ENCODE measurements at regions not wholly inside any gene's neighbourhood (a gene's known extent, or its start where the extent isn't known, plus 50 kb on each side); places are given as distances from the start of the nearest gene placed in this dataset.

- DNase-seq, result no peak
- intact Hi-C loops (cut with micrococcal nuclease), result no loop called here
- TF ChIP-seq CTCF (IDR thresholded peaks at IDR 0.05), result no peak
- TF ChIP-seq EZH2 (IDR thresholded peaks at IDR 0.05; ENCODE audit: borderline replicate concordance, insufficient read depth, low read depth, low read length, poor library complexity, severe bottlenecking), result no peak
Measured at GRCh38 chr2:217412721-217413120, 552.9 kb upstream of the TNP1 start.

GRCh38 chr2:217412277-217412676 lies 552.4 kb upstream of the TNP1 start:
- no peak overlapping the region for H3K27ac Mint-ChIP-seq
- H3K27ac ChIP-seq (ENCODE audit: low read length in 2 of 2), result no peak overlapping the region
- H3K79me2 ChIP-seq (ENCODE audit: control insufficient read depth, insufficient read depth, low read length), result no peaks in the 10 kb centered on the region
- H4K20me1 ChIP-seq (ENCODE audit: control insufficient read depth, insufficient read depth, low read length, poor library complexity, severe bottlenecking), result no peaks in the 10 kb centered on the region
- no peak overlapping the region for H3K4me2 ChIP-seq (replicated peaks; ENCODE audit: low read depth, low read length, poor library complexity, severe bottlenecking)
- POLR2A ChIA-PET, result no interaction called here
- peaks cover 18% of the 10 kb centered on the region for H3K27me3 Mint-ChIP-seq
- DNase-seq (no peak), ATAC-seq (ENCODE audit: low read depth) (no peak)
- H3K27me3 ChIP-seq (replicated peaks in 1 of 4; ENCODE audit: control extremely low read depth in 1 of 4, control insufficient read depth in 3 of 4, insufficient read depth in 4 of 4, low read length in 3 of 4), result no peaks in the 10 kb centered on the region
- no peak for TF ChIP-seq CTCF (IDR thresholded peaks at IDR 0.05)
- TF ChIP-seq EZH2 (IDR thresholded peaks at IDR 0.05; ENCODE audit: borderline replicate concordance, insufficient read depth, low read depth, low read length, poor library complexity, severe bottlenecking), result no peak
- no peaks in the 10 kb centered on the region for H3K4me1 ChIP-seq (ENCODE audit: control insufficient read depth in 2 of 2, insufficient read depth in 2 of 2, low read length in 2 of 2)
- no peak overlapping the region for H3K9ac ChIP-seq (ENCODE audit: low read length)
- peaks cover 1% of the 10 kb centered on the region for H3K4me1 Mint-ChIP-seq
- no peaks in the 10 kb centered on the region for H3K9me3 Mint-ChIP-seq (ENCODE audit: insufficient read depth)
- no peaks in the 10 kb centered on the region for H3K9me3 ChIP-seq (ENCODE audit: control extremely low read depth in 1 of 3, control insufficient read depth in 2 of 3, insufficient read depth in 1 of 3, low read length in 2 of 3)
- H3K36me3 ChIP-seq (replicated peaks in 1 of 2; ENCODE audit: control extremely low read depth in 1 of 2, control insufficient read depth in 1 of 2, extremely low read depth in 1 of 2, insufficient read depth in 2 of 2, low read length in 1 of 2), result no peaks in the 10 kb centered on the region
- intact Hi-C loops (cut with micrococcal nuclease), result no loop called here
- CTCF ChIA-PET, result no interaction called here
- no peak overlapping the region for H2AFZ ChIP-seq (ENCODE audit: insufficient read depth, low read depth, low read length, poor library complexity, severe bottlenecking)
- H3K4me3 Mint-ChIP-seq, result no peak overlapping the region
- H3K4me3 ChIP-seq (ENCODE audit: control extremely low read depth in 1 of 5, extremely low read depth in 1 of 5, insufficient read depth in 1 of 5, low read depth in 2 of 5, low read length in 4 of 5), result no peak overlapping the region

More at GRCh38 chr2:217412721-217413120, 552.9 kb upstream of the TNP1 start:
- H3K4me1 Mint-ChIP-seq, result peaks cover 1% of the 10 kb centered on the region
- no peaks in the 10 kb centered on the region for H3K9me3 ChIP-seq (ENCODE audit: control extremely low read depth in 1 of 3, control insufficient read depth in 2 of 3, insufficient read depth in 1 of 3, low read length in 2 of 3)
- no peaks in the 10 kb centered on the region for H3K36me3 ChIP-seq (replicated peaks in 1 of 2; ENCODE audit: control extremely low read depth in 1 of 2, control insufficient read depth in 1 of 2, extremely low read depth in 1 of 2, insufficient read depth in 2 of 2, low read length in 1 of 2)
- H3K4me1 ChIP-seq (ENCODE audit: control insufficient read depth in 2 of 2, insufficient read depth in 2 of 2, low read length in 2 of 2), result no peaks in the 10 kb centered on the region
- no peak overlapping the region for H3K27ac ChIP-seq (ENCODE audit: low read length in 2 of 2)
- 94% methylated on average over 4 of the region's 4 CpGs for WGBS (ENCODE audit: insufficient coverage)
- CTCF ChIA-PET, result no interaction called here
- H3K4me3 ChIP-seq (ENCODE audit: control extremely low read depth in 1 of 5, extremely low read depth in 1 of 5, insufficient read depth in 1 of 5, low read depth in 2 of 5, low read length in 4 of 5), result no peak overlapping the region
- POLR2A ChIA-PET, result no interaction called here
- no peak overlapping the region for H2AFZ ChIP-seq (ENCODE audit: insufficient read depth, low read depth, low read length, poor library complexity, severe bottlenecking)
- H3K27me3 ChIP-seq (replicated peaks in 1 of 4; ENCODE audit: control extremely low read depth in 1 of 4, control insufficient read depth in 3 of 4, insufficient read depth in 4 of 4, low read length in 3 of 4), result no peaks in the 10 kb centered on the region
- H4K20me1 ChIP-seq (ENCODE audit: control insufficient read depth, insufficient read depth, low read length, poor library complexity, severe bottlenecking), result no peaks in the 10 kb centered on the region
- no peak overlapping the region for H3K4me3 Mint-ChIP-seq
- no peak overlapping the region for H3K27ac Mint-ChIP-seq
- peaks cover 18% of the 10 kb centered on the region for H3K27me3 Mint-ChIP-seq
- ATAC-seq (ENCODE audit: low read depth), result no peak
- H3K4me2 ChIP-seq (replicated peaks; ENCODE audit: low read depth, low read length, poor library complexity, severe bottlenecking), result no peak overlapping the region
- no peaks in the 10 kb centered on the region for H3K79me2 ChIP-seq (ENCODE audit: control insufficient read depth, insufficient read depth, low read length)
- no peak overlapping the region for H3K9ac ChIP-seq (ENCODE audit: low read length)
- no peaks in the 10 kb centered on the region for H3K9me3 Mint-ChIP-seq (ENCODE audit: insufficient read depth)
